ENCODE measurements at regions not wholly inside any gene's neighbourhood (a gene's known extent, or its start where the extent isn't known, plus 50 kb on each side); places are given as distances from the start of the nearest gene placed in this dataset.

GRCh38 chr13:81326913-81327312 is 986.0 kb upstream of the SPRY2 start:
- TF ChIP-seq CTCF (IDR thresholded peaks at IDR 0.05; ENCODE audit: insufficient read depth, low read length, poor library complexity, severe bottlenecking) = no peak
- Histone ChIP-seq H3K4me3 (ENCODE audit: low read depth, low read length) (no peak overlapping the region), H3K36me3 (ENCODE audit: control insufficient read depth, insufficient read depth, low read length) (no peaks in the 10 kb centered on the region), H3K27me3 (ENCODE audit: control insufficient read depth, insufficient read depth, low read length) (no peaks in the 10 kb centered on the region)
- no peak for DNase-seq (ENCODE audit: low read depth)

DNA sequence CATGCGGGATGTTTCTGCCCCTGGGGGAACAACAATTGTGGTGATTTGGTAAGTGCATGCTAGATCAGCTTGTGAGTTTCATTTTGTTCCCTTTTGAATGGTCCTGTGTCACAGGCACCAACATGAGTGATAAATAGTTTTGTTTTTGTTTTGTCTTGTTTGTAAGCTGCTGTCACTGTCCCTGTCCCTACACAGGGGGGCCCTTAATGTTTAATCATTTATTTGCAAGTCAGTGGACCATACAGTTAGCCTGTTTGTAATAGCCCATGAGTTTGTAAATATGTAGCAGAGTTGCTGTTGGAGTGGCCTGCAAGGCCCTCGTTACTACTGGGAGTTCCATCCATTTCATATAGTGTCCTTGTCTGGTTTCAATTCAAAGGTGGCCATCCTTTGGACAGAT is 979.6 kb upstream of the SPRY2 start:
- Histone ChIP-seq H3K36me3 (ENCODE audit: control insufficient read depth, insufficient read depth, low read length) (no peaks in the 10 kb centered on the region), H3K27me3 (ENCODE audit: control insufficient read depth, insufficient read depth, low read length) (no peaks in the 10 kb centered on the region), H3K4me3 (ENCODE audit: low read depth, low read length) (no peak overlapping the region)
- no peak for DNase-seq (ENCODE audit: low read depth)
- TF ChIP-seq CTCF (IDR thresholded peaks at IDR 0.05; ENCODE audit: insufficient read depth, low read length, poor library complexity, severe bottlenecking) = no peak

DNA sequence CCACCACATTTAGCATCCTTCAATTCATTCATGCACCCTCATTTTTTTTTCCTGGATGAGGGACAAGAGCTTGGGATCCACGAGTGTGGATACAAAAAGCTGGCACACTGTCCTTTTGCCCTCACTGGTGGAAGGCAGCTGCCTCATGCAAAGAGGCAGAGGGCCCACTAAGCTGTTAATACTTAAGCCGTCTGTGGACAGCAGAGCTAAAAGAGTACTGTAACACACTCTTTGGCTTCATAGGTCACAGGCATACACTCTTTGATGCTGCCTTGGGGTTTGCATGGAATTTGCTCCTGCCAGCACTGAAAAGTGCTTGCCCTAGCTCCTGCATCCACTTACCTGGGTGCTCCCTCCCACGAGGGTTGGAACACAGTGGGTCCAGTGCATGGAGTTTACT is 978.4 kb upstream of the SPRY2 start:
- TF ChIP-seq CTCF (IDR thresholded peaks at IDR 0.05; ENCODE audit: insufficient read depth, low read length, poor library complexity, severe bottlenecking) = no peak

DNA sequence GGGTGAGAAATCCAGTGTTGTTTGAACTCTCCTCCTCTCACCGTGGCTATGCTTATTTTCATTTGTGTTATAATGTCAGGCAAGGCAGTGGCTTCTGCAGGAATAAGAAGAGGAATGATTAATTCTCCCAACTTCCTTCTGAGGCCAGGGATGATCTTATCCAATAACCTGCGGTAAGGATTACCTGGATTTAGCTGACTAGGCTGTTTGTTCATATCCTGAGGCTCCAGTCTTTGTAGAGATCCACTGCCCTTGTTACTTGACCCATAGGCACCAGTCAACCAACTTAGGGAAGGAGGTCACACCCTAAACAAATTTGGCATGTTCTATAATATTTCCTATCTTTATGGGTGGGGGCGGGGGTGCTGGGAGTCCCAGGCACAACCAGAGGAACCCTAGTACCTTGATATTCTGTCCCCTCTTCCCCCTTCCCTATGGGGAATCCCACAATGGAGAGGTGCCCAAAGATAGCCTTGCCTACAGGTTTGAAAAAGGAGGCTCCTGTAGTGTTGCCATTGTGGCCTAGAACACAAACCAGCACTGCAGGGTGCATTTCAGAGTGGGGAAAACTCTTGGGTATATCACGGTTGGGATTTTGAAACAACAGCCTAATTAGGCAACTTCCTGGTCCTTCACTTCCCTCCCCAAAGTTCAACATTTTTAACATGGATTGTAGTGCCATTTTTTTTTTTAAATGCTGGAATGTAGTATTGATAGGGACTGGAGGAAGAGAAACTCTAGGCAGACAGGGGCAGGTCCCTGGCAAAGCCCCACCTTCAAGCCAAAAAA is 977.5 kb upstream of the SPRY2 start:
- Histone ChIP-seq H3K4me3 (ENCODE audit: low read depth, low read length) (no peak overlapping the region), H3K36me3 (ENCODE audit: control insufficient read depth, insufficient read depth, low read length) (no peaks in the 10 kb centered on the region), H3K27me3 (ENCODE audit: control insufficient read depth, insufficient read depth, low read length) (no peaks in the 10 kb centered on the region)
- DNase-seq (ENCODE audit: low read depth) = no peak
- TF ChIP-seq CTCF (IDR thresholded peaks at IDR 0.05; ENCODE audit: insufficient read depth, low read length, poor library complexity, severe bottlenecking) = no peak

More for the DNA sequence above, 978.4 kb upstream of the SPRY2 start:
- Histone ChIP-seq H3K27me3 (ENCODE audit: control insufficient read depth, insufficient read depth, low read length) (no peaks in the 10 kb centered on the region), H3K4me3 (ENCODE audit: low read depth, low read length) (no peak overlapping the region), H3K36me3 (ENCODE audit: control insufficient read depth, insufficient read depth, low read length) (no peaks in the 10 kb centered on the region)
- no peak for DNase-seq (ENCODE audit: low read depth)

GRCh38 chr13:81314461-81314860 is 973.5 kb upstream of the SPRY2 start:
- H3K27me3 ChIP-seq (ENCODE audit: control insufficient read depth, insufficient read depth, low read length) = no peaks in the 10 kb centered on the region
- H3K4me3 ChIP-seq (ENCODE audit: low read depth, low read length) = no peak overlapping the region
- H3K36me3 ChIP-seq (ENCODE audit: control insufficient read depth, insufficient read depth, low read length) = no peaks in the 10 kb centered on the region
- DNase-seq (ENCODE audit: low read depth) = no peak
- TF ChIP-seq CTCF (IDR thresholded peaks at IDR 0.05; ENCODE audit: insufficient read depth, low read length, poor library complexity, severe bottlenecking) = no peak

GRCh38 chr13:81305928-81306327 is 965.0 kb upstream of the SPRY2 start:
- Histone ChIP-seq H3K4me3 (ENCODE audit: low read depth, low read length) (no peak overlapping the region), H3K36me3 (ENCODE audit: control insufficient read depth, insufficient read depth, low read length) (no peaks in the 10 kb centered on the region), H3K27me3 (ENCODE audit: control insufficient read depth, insufficient read depth, low read length) (no peaks in the 10 kb centered on the region)
- TF ChIP-seq CTCF (IDR thresholded peaks at IDR 0.05; ENCODE audit: insufficient read depth, low read length, poor library complexity, severe bottlenecking) = no peak
- DNase-seq (ENCODE audit: low read depth) = no peak
